GM12801 (cell line): ENCODE measurements at regions not wholly inside any gene's neighbourhood (a gene's known extent, or its start where the extent isn't known, plus 50 kb on each side); places are given as distances from the start of the nearest gene placed in this dataset.

Source experiments
- TF ChIP-seq, protein P1 (sequence below): IDR thresholded peaks from one replicate; pipeline ENCODE4 v1.5.1; 2011; ENCODE audit warnings: control low read depth; ENCODE audit not compliant: insufficient read length; ENCODE audit errors: extremely low read depth

DNA sequence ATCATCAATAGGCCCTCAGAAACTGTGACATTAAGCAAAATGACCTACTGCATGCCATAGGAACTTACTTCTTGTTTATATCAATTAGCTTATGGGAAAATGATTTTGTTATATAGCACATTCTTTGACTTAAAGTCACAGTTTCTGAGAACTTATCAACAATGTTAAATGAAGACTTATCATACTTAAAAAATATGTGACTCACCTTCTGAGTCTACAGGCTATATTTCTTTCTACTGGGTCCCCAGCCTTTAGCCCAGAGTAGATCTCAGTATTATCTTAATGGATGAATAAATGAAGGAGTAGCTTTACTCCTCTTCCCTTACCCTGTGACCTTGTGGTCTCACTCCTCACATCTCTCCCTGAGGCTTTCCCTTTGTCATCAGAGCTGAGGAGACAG, 180.2 kb downstream of the MAFB start:
- TF ChIP-seq, protein P1, sequence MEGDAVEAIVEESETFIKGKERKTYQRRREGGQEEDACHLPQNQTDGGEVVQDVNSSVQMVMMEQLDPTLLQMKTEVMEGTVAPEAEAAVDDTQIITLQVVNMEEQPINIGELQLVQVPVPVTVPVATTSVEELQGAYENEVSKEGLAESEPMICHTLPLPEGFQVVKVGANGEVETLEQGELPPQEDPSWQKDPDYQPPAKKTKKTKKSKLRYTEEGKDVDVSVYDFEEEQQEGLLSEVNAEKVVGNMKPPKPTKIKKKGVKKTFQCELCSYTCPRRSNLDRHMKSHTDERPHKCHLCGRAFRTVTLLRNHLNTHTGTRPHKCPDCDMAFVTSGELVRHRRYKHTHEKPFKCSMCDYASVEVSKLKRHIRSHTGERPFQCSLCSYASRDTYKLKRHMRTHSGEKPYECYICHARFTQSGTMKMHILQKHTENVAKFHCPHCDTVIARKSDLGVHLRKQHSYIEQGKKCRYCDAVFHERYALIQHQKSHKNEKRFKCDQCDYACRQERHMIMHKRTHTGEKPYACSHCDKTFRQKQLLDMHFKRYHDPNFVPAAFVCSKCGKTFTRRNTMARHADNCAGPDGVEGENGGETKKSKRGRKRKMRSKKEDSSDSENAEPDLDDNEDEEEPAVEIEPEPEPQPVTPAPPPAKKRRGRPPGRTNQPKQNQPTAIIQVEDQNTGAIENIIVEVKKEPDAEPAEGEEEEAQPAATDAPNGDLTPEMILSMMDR, result no peak

DNA sequence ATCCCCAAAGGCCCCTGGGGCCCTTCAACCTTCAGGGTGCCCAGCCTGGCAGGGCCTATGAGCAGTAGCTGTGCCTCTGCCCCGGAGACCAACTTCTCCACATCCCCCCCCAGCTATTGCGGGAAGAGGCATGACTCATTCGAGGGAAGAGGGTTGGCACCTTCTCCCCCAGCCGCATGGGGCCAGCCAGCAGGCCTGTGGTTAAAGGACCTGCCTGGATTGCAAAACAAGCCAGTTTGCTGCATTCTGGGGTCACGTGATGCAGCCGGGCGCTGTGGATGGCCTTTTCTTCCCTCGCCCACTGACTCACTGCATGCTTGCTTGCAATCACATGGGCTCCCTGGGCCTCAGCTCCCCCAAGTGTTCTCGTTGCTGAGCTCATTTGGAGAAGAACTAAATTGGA, 182.5 kb downstream of the MAFB start:
- TF ChIP-seq, protein P1, result no peak

DNA sequence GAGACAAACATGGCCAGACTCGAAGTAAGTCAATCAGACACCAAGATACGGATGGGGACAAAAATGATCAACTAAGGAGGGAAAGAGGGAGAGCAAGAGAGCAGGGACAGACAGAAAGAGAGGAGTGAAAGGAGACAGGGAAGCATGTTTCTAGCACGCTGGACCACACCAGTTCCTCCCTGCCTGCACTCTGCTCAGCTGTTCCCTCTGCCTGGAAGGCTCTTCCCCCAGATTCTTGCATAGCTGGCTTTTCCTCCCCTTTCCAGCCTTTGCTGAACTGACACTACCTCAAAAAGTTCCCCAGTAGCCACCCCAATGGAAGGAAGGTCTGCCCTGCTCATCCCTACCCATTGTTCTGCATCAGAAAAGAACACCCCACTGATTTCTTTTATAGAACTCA, 185.9 kb downstream of the MAFB start:
- TF ChIP-seq, protein P1, result no peak

DNA sequence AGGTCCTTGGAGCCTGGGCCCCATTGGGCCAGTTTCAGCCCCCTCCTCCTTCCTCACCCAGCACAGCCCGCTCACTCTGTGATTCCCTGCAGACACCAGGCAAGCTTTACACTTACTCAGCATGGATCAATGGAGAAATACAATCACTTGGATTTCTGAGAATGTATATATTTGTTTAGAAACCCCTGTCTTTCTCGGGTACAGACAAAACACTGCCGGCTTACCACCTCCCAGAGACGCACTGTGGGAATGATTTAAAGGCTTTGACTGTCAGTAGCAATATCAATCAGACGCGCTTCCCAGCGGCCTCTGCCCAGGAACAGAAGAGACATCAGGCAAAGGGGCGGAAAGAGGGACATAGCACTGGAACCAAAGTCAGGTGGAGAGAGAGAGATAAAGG, 186.5 kb downstream of the MAFB start:
- TF ChIP-seq, protein P1, result no peak

DNA sequence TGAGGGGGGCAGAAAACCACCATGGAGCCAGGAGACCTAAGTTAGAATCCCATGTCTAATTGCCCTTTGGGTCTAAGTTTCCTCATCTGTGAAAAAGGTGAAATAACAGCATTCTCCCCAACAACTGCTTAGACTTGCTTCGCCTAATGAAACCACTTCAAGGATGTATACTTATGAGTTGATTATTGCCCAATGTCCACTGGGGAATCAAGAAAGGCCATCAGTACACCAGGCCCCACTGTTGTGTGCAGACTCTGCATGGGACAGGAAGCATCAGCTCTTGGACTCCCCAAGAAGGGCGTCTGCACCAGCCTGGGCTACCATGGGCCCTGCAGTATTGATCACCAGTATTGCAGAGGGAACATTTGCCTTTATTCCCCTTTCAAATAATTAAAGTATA, 189.6 kb downstream of the MAFB start:
- TF ChIP-seq, protein P1, result no peak

DNA sequence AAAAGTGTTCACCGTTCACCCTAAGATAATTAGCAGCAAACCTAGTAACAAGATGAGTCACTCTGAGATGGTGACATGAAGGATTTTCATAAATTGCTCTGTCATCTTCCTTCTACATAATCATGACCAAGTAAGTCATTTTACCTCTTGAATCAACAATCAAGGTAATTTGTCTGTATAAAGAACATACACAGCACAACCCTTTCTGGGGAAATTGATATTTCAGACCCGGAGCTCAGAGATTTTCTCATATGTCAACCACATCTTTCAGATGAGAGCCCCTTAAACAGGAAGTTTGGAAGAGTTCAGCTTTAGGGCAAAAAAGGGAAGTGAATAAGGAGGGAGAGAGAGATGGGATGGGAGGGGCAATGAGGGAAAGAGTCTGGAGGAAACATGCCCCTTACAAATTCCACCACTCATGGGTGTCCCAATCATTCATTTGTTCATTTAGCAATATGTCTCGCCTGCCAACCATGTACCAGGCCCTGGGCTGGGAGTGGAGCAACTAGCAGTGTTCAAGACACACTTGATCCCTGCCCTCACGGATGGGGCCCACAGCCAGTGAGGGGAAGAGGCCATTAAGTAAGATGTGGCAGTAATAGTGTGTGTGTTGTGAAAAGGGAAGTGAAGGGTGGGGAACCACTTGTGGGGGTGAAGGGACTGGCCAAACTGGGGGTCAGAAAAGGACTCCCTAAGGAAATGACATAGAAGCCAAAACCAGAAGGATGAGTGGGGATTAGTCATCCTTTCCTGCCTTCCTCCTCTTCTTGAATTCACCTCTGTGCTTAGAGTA, 190.9 kb downstream of the MAFB start:
- TF ChIP-seq, protein P1, result no peak

DNA sequence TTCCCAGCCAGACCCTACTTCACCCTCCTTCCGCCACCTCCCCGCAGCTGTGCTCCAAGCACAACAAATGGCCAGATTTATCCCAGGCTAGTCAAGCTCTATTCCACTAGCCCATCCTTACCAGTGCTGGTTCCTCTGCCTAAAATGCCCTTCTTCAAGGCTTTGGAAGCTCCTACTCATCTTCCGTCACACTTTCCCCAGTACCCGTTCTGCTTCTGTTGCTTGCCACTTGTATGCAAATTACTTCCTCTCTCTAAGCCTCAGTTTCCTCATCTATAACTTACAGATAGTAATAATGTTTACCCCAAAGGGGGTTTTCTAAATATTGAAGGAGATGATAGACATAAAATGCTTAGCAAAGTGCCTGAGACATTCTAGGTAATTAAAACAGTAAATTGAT, 193.1 kb downstream of the MAFB start:
- TF ChIP-seq, protein P1, result no peak

DNA sequence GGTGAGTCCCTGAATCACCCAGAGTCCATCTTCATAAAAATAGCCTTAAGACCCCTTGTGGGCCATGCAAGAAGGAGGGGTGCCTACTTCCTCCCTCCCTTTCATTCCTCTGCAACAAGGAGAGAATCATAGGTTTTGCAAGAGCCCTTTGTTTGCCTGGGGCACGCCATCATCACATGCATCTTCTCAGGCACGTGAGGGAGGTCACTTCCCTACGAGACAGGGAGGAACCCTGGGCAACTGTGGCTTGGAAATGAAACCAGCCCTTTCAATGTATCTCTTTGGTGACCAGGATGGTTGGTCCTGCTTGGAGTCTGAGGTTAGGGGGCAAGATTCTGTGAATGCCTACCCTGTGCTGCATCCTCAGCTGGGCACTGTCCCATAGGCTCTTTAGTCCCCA, 194.8 kb downstream of the MAFB start:
- TF ChIP-seq, protein P1, result no peak
